GM12891 (cell line): ENCODE measurements at regions not wholly inside any gene's neighbourhood (a gene's known extent, or its start where the extent isn't known, plus 50 kb on each side); places are given as distances from the start of the nearest gene placed in this dataset.

Source experiments
- POLR2A ChIP-seq: IDR thresholded peaks from 2 replicates; pipeline ENCODE4 v1.6.1; 2011; ENCODE audit warnings: low read depth, low read length, control low read depth
- POLR2AphosphoS5 ChIP-seq: IDR thresholded peaks from 2 replicates; pipeline ENCODE4 v1.6.1; 2011; ENCODE audit warnings: low read depth, low read length, control low read depth
- TAF1 ChIP-seq: IDR thresholded peaks from 2 replicates; pipeline ENCODE4 v1.6.1; 2011; ENCODE audit warnings: low read depth, low read length, control low read depth

- TF ChIP-seq TAF1 (no peak), POLR2A (no peak), POLR2AphosphoS5 (no peak)
These were observed 91.0 kb upstream of the C9orf72 start for GRCh38 chr9:27664121-27664779.
